ENCODE measurements at regions not wholly inside any gene's neighbourhood (a gene's known extent, or its start where the extent isn't known, plus 50 kb on each side); places are given as distances from the start of the nearest gene placed in this dataset.

DNA sequence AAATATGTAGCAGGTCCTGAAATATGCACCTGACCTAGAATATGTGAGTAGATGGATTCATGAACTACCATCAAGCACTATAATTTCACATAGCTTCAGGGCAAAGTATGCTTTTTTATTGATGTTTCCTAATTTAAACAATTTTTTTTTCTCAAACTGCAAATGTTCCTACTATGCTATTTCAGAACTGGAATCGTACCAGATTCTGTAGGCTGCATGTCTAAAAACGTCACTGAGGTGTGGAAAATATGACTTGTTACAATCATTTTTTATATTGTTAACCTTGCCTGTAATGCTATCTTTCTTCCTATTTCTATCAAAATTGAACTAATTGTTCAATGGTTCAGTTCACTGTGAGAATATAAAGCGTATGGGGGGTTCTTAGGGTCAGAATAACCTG, 78.0 kb upstream of the RERGL start:
- Histone ChIP-seq H3K27ac (ENCODE audit: low read depth in 1 of 2, low read length in 2 of 2) (no peak overlapping the region), H3K27me3 (ENCODE audit: control insufficient read depth in 1 of 2, insufficient read depth in 2 of 2, low read length in 2 of 2) (no peaks in the 10 kb centered on the region), H3K36me3 (ENCODE audit: insufficient read depth, low read length) (no peaks in the 10 kb centered on the region), H3K4me3 (ENCODE audit: low read length) (no peak overlapping the region), H3K4me1 (ENCODE audit: insufficient read depth, low read length) (no peaks in the 10 kb centered on the region), H3K9me3 (ENCODE audit: control insufficient read depth in 1 of 2, insufficient read depth in 1 of 2, low read length in 2 of 2) (peaks cover 3 to 8% of the 10 kb centered on the region in 2 experiments)
- peaks cover 8% of the 10 kb centered on the region for H3K9me3 Mint-ChIP-seq
- intact Hi-C loops (cut with DNase I, micrococcal nuclease): no loop called here
- POLR2A ChIA-PET: no interaction called here
- H3K4me3 Mint-ChIP-seq: no peak overlapping the region
- ATAC-seq (ENCODE audit: poor library complexity): no peak
- H3K36me3 Mint-ChIP-seq (ENCODE audit: low read depth): no peaks in the 10 kb centered on the region
- H3K27me3 Mint-ChIP-seq: no peaks in the 10 kb centered on the region
- no peak overlapping the region for H3K27ac Mint-ChIP-seq
- CTCF ChIA-PET: no interaction called here
- TF ChIP-seq CTCF (IDR thresholded peaks at IDR 0.05): no peak
- H3K4me1 Mint-ChIP-seq (ENCODE audit: low read depth): peaks cover 10% of the 10 kb centered on the region
- DNase-seq: no peak

- TF ChIP-seq CTCF (IDR thresholded peaks at IDR 0.05): no peak
- DNase-seq: no peak
- peaks cover 2% of the 10 kb centered on the region for H3K9me3 Mint-ChIP-seq
- H3K4me1 Mint-ChIP-seq (ENCODE audit: low read depth): peaks cover 10% of the 10 kb centered on the region
- Histone ChIP-seq H3K27ac (ENCODE audit: low read depth in 1 of 2, low read length in 2 of 2) (no peak overlapping the region), H3K27me3 (ENCODE audit: control insufficient read depth in 1 of 2, insufficient read depth in 2 of 2, low read length in 2 of 2) (no peaks in the 10 kb centered on the region), H3K4me1 (ENCODE audit: insufficient read depth, low read length) (no peaks in the 10 kb centered on the region), H3K36me3 (ENCODE audit: insufficient read depth, low read length) (no peaks in the 10 kb centered on the region), H3K4me3 (ENCODE audit: low read length) (peak overlapping the region; percentile 13), H3K9me3 (ENCODE audit: control insufficient read depth in 1 of 2, insufficient read depth in 1 of 2, low read length in 2 of 2) (no peaks in the 10 kb centered on the region)
- H3K36me3 Mint-ChIP-seq (ENCODE audit: low read depth): no peaks in the 10 kb centered on the region
- no peaks in the 10 kb centered on the region for H3K27me3 Mint-ChIP-seq
- intact Hi-C loops (cut with DNase I, micrococcal nuclease): no loop called here
- ATAC-seq (ENCODE audit: poor library complexity): no peak
- ChIA-PET CTCF (no interaction called here), POLR2A (no interaction called here)
- H3K27ac Mint-ChIP-seq: no peak overlapping the region
- peak overlapping the region; percentile 42 for H3K4me3 Mint-ChIP-seq
Observed at GRCh38 chr12:18165889-18166288, 75.9 kb upstream of the RERGL start.

DNA sequence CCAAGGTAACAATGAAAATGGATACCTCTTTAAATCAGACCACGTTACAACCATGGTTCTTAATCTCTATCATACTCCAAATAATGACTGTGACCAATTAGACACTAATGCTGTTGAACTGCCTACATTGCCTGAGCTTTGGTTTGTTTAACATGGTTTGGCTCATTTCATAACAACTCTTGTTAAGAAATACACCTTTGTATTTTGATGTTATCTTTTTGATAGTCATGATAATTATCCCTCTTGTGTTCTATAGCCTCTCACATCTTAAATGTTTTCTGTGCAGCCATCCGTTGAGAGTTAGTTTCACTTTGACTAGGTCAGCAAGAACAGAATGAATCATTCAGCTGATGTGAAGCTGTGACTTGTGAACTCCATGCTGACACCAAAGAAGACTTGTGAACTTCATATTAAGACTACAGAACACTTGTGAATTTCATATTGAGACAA, 75.5 kb upstream of the RERGL start:
- ATAC-seq (ENCODE audit: poor library complexity) (no peak), DNase-seq (peak in 3 of 14 experiments; percentile 11 to 35 (median 12))
- POLR2A ChIA-PET: no interaction called here
- Histone ChIP-seq H3K9me3 (ENCODE audit: control insufficient read depth in 1 of 2, insufficient read depth in 1 of 2, low read length in 2 of 2) (no peaks in the 10 kb centered on the region), H3K4me1 (ENCODE audit: insufficient read depth, low read length) (no peaks in the 10 kb centered on the region), H3K4me3 (ENCODE audit: low read length) (peak overlapping the region; percentile 13), H3K27ac (ENCODE audit: low read depth in 1 of 2, low read length in 2 of 2) (no peak overlapping the region), H3K27me3 (ENCODE audit: control insufficient read depth in 1 of 2, insufficient read depth in 2 of 2, low read length in 2 of 2) (no peaks in the 10 kb centered on the region), H3K36me3 (ENCODE audit: insufficient read depth, low read length) (no peaks in the 10 kb centered on the region)
- H3K4me1 Mint-ChIP-seq (ENCODE audit: low read depth): peaks cover 10% of the 10 kb centered on the region
- no peak overlapping the region for H3K27ac Mint-ChIP-seq
- intact Hi-C loops (cut with DNase I, micrococcal nuclease): no loop called here
- peak overlapping the region; percentile 42 for H3K4me3 Mint-ChIP-seq
- H3K27me3 Mint-ChIP-seq: no peaks in the 10 kb centered on the region
- no peak for TF ChIP-seq CTCF (IDR thresholded peaks at IDR 0.05)
- peaks cover 2% of the 10 kb centered on the region for H3K9me3 Mint-ChIP-seq
- CTCF ChIA-PET: no interaction called here
- no peaks in the 10 kb centered on the region for H3K36me3 Mint-ChIP-seq (ENCODE audit: low read depth)
